ENCODE measurements at regions not wholly inside any gene's neighbourhood (a gene's known extent, or its start where the extent isn't known, plus 50 kb on each side); places are given as distances from the start of the nearest gene placed in this dataset.

DNA sequence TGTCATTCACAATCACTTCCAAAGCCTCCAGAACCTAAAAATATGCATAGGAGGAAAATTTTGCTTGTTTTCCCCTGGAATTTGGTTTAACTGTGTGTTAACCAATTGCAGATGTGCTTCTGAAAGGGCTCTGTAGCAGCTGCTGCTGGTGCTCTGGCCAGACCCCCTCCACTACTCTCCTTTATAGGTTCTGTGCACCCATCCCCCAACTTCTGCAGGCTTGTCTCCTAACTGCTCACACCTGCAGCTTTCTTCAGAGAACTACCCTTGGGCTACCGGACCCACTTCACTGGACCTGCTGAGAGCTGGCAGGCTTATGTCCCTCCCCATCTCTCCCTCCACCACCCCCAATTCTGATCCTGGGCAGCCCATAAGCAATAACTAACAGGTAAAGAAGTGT is 662.1 kb upstream of the DIPK2B start:
- TF ChIP-seq, protein P1, sequence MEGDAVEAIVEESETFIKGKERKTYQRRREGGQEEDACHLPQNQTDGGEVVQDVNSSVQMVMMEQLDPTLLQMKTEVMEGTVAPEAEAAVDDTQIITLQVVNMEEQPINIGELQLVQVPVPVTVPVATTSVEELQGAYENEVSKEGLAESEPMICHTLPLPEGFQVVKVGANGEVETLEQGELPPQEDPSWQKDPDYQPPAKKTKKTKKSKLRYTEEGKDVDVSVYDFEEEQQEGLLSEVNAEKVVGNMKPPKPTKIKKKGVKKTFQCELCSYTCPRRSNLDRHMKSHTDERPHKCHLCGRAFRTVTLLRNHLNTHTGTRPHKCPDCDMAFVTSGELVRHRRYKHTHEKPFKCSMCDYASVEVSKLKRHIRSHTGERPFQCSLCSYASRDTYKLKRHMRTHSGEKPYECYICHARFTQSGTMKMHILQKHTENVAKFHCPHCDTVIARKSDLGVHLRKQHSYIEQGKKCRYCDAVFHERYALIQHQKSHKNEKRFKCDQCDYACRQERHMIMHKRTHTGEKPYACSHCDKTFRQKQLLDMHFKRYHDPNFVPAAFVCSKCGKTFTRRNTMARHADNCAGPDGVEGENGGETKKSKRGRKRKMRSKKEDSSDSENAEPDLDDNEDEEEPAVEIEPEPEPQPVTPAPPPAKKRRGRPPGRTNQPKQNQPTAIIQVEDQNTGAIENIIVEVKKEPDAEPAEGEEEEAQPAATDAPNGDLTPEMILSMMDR (IDR thresholded peaks at IDR 0.05), result no peak
- no peak for TF ChIP-seq POLR2A (IDR thresholded peaks at IDR 0.05)
